Hematopoietic multipotent progenitor cell treated with erythropoietin and hydrocortisone succinate and interleukin-3 and kit ligand, for 4 days (in vitro differentiated cells): ENCODE measurements at regions not wholly inside any gene's neighbourhood (a gene's known extent, or its start where the extent isn't known, plus 50 kb on each side); places are given as distances from the start of the nearest gene placed in this dataset.
"Not testable (repeated sequence)": the region's sequence is repeated elsewhere in the genome, so short reads cannot be mapped to it uniquely, and the experiment has no call there.

Source experiments
- DNase-seq: peaks from one replicate; pipeline ENCODE4 v3.0.0-alpha.2; 2015

- no peak for DNase-seq
Observed at GRCh38 chr17:31609996-31610910, 218.8 kb downstream of the RAB11FIP4 start.

- no peak for DNase-seq
Observed at GRCh38 chr17:31609331-31609730, 217.9 kb downstream of the RAB11FIP4 start.

GRCh38 chr17:31608659-31609254 is 217.3 kb downstream of the RAB11FIP4 start:
- DNase-seq = no peak

GRCh38 chr17:31605761-31606160 is 214.3 kb downstream of the RAB11FIP4 start:
- DNase-seq = no peak

- DNase-seq = no peak
Observed at GRCh38 chr17:31604936-31605335, 213.5 kb downstream of the RAB11FIP4 start.

GRCh38 chr17:31600144-31600543 is 208.7 kb downstream of the RAB11FIP4 start:
- not testable (repeated sequence) for DNase-seq

GRCh38 chr17:31598921-31599571 is 207.6 kb downstream of the RAB11FIP4 start:
- DNase-seq = no peak

GRCh38 chr17:31598399-31598782 is 206.9 kb downstream of the RAB11FIP4 start:
- no peak for DNase-seq

- no peak for DNase-seq
Observed at GRCh38 chr17:31597646-31598398, 206.3 kb downstream of the RAB11FIP4 start.

- peak; percentile 70 for DNase-seq
Observed at GRCh38 chr17:31596382-31597323, 205.2 kb downstream of the RAB11FIP4 start.

- no peak for DNase-seq
Observed at GRCh38 chr17:31595666-31596381, 204.3 kb downstream of the RAB11FIP4 start.

- no peak for DNase-seq
Observed at GRCh38 chr17:31595076-31595475, 203.6 kb downstream of the RAB11FIP4 start.

- DNase-seq = no peak
Observed at GRCh38 chr17:31594416-31594815, 202.9 kb downstream of the RAB11FIP4 start.

- no peak for DNase-seq
Observed at GRCh38 chr17:31593806-31594205, 202.3 kb downstream of the RAB11FIP4 start.

GRCh38 chr17:31591924-31592323 is 200.4 kb downstream of the RAB11FIP4 start:
- DNase-seq = no peak

GRCh38 chr17:31588512-31588911 is 197.0 kb downstream of the RAB11FIP4 start:
- DNase-seq = no peak

GRCh38 chr17:31588034-31588433 is 196.6 kb downstream of the RAB11FIP4 start:
- DNase-seq = no peak
